HFFc6 (cell line): ENCODE measurements at regions not wholly inside any gene's neighbourhood (a gene's known extent, or its start where the extent isn't known, plus 50 kb on each side); places are given as distances from the start of the nearest gene placed in this dataset.
"Not testable (repeated sequence)": the region's sequence is repeated elsewhere in the genome, so short reads cannot be mapped to it uniquely, and the experiment has no call there.

Source experiments
- DNase-seq: peaks from one replicate; pipeline ENCODE4 v3.0.0-alpha.2; 2018
- H3K27ac Mint-ChIP-seq: 2 replicates; pipeline ENCODE4 v1.8.0; 2020; ENCODE audit warnings: mild to moderate bottlenecking, mixed read lengths
- H3K27me3 Mint-ChIP-seq: 2 replicates; pipeline ENCODE4 v1.8.0; 2021; ENCODE audit warnings: mild to moderate bottlenecking, moderate library complexity, mixed read lengths; ENCODE audit not compliant: insufficient read depth
- H3K36me3 Mint-ChIP-seq: 2 replicates; pipeline ENCODE4 v1.8.0; 2021; ENCODE audit warnings: low read depth, mixed read lengths
- H3K4me1 Mint-ChIP-seq: 2 replicates; pipeline ENCODE4 v1.8.0; 2020; ENCODE audit warnings: low read depth, mixed read lengths
- H3K4me3 Mint-ChIP-seq: 2 replicates; pipeline ENCODE4 v1.8.0; 2020; ENCODE audit warnings: mild to moderate bottlenecking, moderate library complexity, mixed read lengths
- H3K9me3 Mint-ChIP-seq: 2 replicates; pipeline ENCODE4 v1.8.0; 2020; ENCODE audit warnings: mild to moderate bottlenecking, mixed read lengths
- CTCF ChIP-seq: fragments of 200-600 bp; sonication (generic); IDR thresholded peaks from 2 replicates; pipeline ENCODE4 v1.5.0; 2021; ENCODE audit warnings: antibody characterized with exemption, mild to moderate bottlenecking

GRCh38 chr15:34512628-34513027, 70.8 kb downstream of the GOLGA8B start:
- Mint-ChIP-seq H3K27ac (no peak overlapping the region), H3K4me3 (no peak overlapping the region), H3K9me3 (no peaks in the 10 kb centered on the region; the same call in 1 of the 2 replicates), H3K27me3 (peaks cover 36% of the 10 kb centered on the region), H3K4me1 (peaks cover 16% of the 10 kb centered on the region), H3K36me3 (no peaks in the 10 kb centered on the region)
- TF ChIP-seq CTCF = no peak
- DNase-seq = no peak

GRCh38 chr15:34501131-34501530, 63.5 kb upstream of the GOLGA8A start:
- Mint-ChIP-seq H3K4me3 (no peak overlapping the region), H3K27ac (no peak overlapping the region), H3K36me3 (no peaks in the 10 kb centered on the region), H3K4me1 (peaks cover 5% of the 10 kb centered on the region; the same call in 1 of the 2 replicates), H3K9me3 (no peaks in the 10 kb centered on the region), H3K27me3 (peaks cover 8% of the 10 kb centered on the region)
- no peak for TF ChIP-seq CTCF
- DNase-seq = no peak

GRCh38 chr15:34496207-34496995, 58.8 kb upstream of the GOLGA8A start:
- peaks cover 18% of the 10 kb centered on the region for H3K27me3 Mint-ChIP-seq
- H3K9me3 Mint-ChIP-seq = peaks cover 11% of the 10 kb centered on the region
- no peak overlapping the region for H3K4me3 Mint-ChIP-seq
- no peak for TF ChIP-seq CTCF
- no peak overlapping the region for H3K27ac Mint-ChIP-seq
- no peak for DNase-seq
- peaks cover 5% of the 10 kb centered on the region; the same call in 1 of the 2 replicates for H3K4me1 Mint-ChIP-seq
- H3K36me3 Mint-ChIP-seq = peaks cover 5% of the 10 kb centered on the region; the same call in 1 of the 2 replicates

GRCh38 chr15:34495707-34496106, 58.1 kb upstream of the GOLGA8A start:
- H3K4me1 Mint-ChIP-seq, H3K36me3 Mint-ChIP-seq, H3K27ac Mint-ChIP-seq, DNase-seq, H3K4me3 Mint-ChIP-seq: not testable (repeated sequence)
- H3K27me3 Mint-ChIP-seq = peaks cover 24% of the 10 kb centered on the region
- H3K9me3 Mint-ChIP-seq = peaks cover 12% of the 10 kb centered on the region

GRCh38 chr15:34494084-34494399, 56.4 kb upstream of the GOLGA8A start:
- TF ChIP-seq CTCF = no peak
- H3K4me3 Mint-ChIP-seq = no peak overlapping the region
- H3K4me1 Mint-ChIP-seq = no peaks in the 10 kb centered on the region
- peaks cover 29% of the 10 kb centered on the region for H3K27me3 Mint-ChIP-seq
- H3K36me3 Mint-ChIP-seq = peaks cover 5% of the 10 kb centered on the region; the same call in 1 of the 2 replicates
- DNase-seq = no peak
- H3K9me3 Mint-ChIP-seq = peaks cover 16% of the 10 kb centered on the region
- H3K27ac Mint-ChIP-seq = no peak overlapping the region

GRCh38 chr15:34493001-34493400, 55.4 kb upstream of the GOLGA8A start:
- Mint-ChIP-seq H3K36me3 (peaks cover 5% of the 10 kb centered on the region; the same call in 1 of the 2 replicates), H3K27me3 (peaks cover 29% of the 10 kb centered on the region), H3K9me3 (peaks cover 16% of the 10 kb centered on the region), H3K27ac (no peak overlapping the region), H3K4me3 (no peak overlapping the region), H3K4me1 (no peaks in the 10 kb centered on the region)
- DNase-seq = no peak
- no peak for TF ChIP-seq CTCF

- not testable (repeated sequence) for H3K27ac Mint-ChIP-seq, H3K36me3 Mint-ChIP-seq, H3K4me3 Mint-ChIP-seq, H3K4me1 Mint-ChIP-seq, DNase-seq
- Mint-ChIP-seq H3K27me3 (peaks cover 26% of the 10 kb centered on the region), H3K9me3 (peaks cover 16% of the 10 kb centered on the region)
These were observed 53.9 kb upstream of the GOLGA8A start for GRCh38 chr15:34491488-34491887.
